ENCODE measurements at regions not wholly inside any gene's neighbourhood (a gene's known extent, or its start where the extent isn't known, plus 50 kb on each side); places are given as distances from the start of the nearest gene placed in this dataset.
A peak's percentile ranks its signal among the peaks of the same experiment; 100 is the strongest.

DNA sequence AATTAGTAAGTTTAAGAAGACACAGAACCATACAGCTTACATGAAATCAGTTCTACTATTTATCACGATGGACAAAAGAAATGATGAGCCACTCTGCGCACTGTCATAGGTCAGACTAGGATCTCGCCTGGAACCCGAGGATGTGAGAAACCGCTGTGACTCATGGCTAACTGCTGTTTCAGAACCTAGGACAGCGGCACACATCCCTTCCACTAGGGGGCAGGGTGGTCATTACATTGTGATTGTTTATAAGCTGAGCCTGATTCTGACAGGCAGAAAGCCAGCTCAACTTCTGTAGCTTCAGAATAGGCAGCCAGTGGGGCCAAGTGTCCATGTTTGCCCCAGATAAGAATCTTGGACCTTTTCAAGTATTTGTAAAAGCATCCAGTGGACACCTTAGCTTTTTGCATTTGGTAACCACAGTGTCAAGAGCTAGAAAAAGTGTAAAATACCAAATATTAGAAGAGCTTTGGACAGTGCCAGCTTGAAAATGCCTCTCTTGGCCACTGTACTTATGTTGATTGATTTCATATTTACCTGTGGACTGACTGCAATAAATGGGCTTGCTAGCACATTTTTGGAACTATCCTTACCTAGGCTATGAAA is 115.8 kb downstream of the KBTBD8 start:
- intact Hi-C loops (cut with DNase I), result no loop called here
- no peak overlapping the region for H3K27ac ChIP-seq
- DNase-seq (peak; percentile 78), ATAC-seq (peak; percentile 97)
- H3K4me3 ChIP-seq, result no peak overlapping the region
- no peaks in the 10 kb centered on the region for H3K27me3 ChIP-seq
- TF ChIP-seq, protein P1, sequence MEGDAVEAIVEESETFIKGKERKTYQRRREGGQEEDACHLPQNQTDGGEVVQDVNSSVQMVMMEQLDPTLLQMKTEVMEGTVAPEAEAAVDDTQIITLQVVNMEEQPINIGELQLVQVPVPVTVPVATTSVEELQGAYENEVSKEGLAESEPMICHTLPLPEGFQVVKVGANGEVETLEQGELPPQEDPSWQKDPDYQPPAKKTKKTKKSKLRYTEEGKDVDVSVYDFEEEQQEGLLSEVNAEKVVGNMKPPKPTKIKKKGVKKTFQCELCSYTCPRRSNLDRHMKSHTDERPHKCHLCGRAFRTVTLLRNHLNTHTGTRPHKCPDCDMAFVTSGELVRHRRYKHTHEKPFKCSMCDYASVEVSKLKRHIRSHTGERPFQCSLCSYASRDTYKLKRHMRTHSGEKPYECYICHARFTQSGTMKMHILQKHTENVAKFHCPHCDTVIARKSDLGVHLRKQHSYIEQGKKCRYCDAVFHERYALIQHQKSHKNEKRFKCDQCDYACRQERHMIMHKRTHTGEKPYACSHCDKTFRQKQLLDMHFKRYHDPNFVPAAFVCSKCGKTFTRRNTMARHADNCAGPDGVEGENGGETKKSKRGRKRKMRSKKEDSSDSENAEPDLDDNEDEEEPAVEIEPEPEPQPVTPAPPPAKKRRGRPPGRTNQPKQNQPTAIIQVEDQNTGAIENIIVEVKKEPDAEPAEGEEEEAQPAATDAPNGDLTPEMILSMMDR (IDR thresholded peaks at IDR 0.05), result peak; percentile 90
- H3K4me1 ChIP-seq, result no peaks in the 10 kb centered on the region
- H3K36me3 ChIP-seq, result no peaks in the 10 kb centered on the region
- H3K9me3 ChIP-seq, result no peaks in the 10 kb centered on the region

DNA sequence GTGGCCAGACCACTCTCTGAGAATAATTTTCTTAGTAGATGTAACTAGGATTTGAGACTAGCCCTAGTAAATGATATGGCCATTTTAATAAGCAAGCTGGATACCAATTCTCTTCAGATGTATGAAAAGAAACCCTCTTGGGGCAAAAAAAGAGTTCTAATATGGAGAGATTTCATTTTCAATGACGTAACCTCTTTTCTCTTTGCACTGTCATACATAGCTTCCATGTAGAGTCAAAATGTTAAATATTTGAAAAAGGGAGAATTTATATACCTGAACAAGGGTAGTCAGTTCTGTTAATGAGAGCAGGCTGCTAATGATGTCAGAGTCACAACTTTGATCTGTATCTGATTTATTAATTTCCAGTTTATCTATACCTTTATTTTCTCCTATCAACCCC is 120.0 kb downstream of the KBTBD8 start:
- no peak for ATAC-seq
- TF ChIP-seq, protein P1 (IDR thresholded peaks at IDR 0.05), result no peak
- H3K9me3 ChIP-seq, result no peaks in the 10 kb centered on the region
- intact Hi-C loops (cut with DNase I), result no loop called here
- H3K4me3 ChIP-seq, result no peak overlapping the region
- H3K36me3 ChIP-seq, result no peaks in the 10 kb centered on the region
- DNase-seq, result no peak
- H3K27me3 ChIP-seq, result no peaks in the 10 kb centered on the region
- H3K27ac ChIP-seq, result no peak overlapping the region
- no peaks in the 10 kb centered on the region for H3K4me1 ChIP-seq

DNA sequence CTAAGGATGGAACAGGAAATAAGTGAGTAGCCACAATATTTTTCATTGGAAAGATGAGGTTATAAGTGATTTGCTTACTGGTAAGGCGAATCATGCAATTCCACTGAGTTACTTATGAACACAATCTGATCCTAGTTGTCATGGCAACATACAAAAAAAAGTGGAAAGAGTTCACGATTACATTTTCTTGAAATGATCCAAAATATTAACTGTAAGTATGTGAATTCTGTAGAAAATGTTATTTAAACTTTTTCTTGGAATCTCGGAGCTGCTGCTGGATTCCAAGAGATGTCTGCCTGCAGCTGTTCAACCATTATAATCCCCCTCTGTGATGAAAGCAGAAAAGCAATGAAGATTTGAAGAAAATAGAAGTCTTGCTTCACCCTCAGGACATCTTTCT is 120.5 kb downstream of the KBTBD8 start:
- Histone ChIP-seq H3K4me1 (no peaks in the 10 kb centered on the region), H3K27ac (no peak overlapping the region), H3K9me3 (no peaks in the 10 kb centered on the region), H3K27me3 (no peaks in the 10 kb centered on the region), H3K4me3 (no peak overlapping the region), H3K36me3 (no peaks in the 10 kb centered on the region)
- DNase-seq, result no peak
- TF ChIP-seq, protein P1 (IDR thresholded peaks at IDR 0.05), result no peak
- intact Hi-C loops (cut with DNase I), result no loop called here
- ATAC-seq, result no peak

DNA sequence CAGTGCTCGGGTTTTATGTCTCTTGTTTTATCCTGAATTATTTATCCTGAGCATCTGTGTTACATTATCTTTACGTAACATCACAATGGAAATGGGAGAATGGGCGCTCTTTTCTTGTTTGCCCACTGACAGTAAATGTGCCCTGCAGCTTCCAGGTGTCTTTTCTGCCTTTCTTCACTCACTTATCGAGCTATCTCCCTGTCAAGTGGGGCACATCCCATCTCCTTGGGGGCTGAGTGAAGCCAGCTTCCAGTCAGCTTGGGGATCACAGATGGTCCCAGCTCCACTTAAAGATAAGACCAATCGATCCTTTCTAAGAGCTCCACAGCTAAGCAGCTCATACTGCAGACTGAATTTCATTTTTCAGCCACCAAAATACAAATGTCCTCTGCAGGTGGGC is 125.8 kb downstream of the KBTBD8 start:
- TF ChIP-seq, protein P1 (IDR thresholded peaks at IDR 0.05), result no peak
- no peaks in the 10 kb centered on the region for H3K4me1 ChIP-seq
- no peaks in the 10 kb centered on the region for H3K9me3 ChIP-seq
- DNase-seq (no peak), ATAC-seq (no peak)
- H3K4me3 ChIP-seq, result no peak overlapping the region
- intact Hi-C loops (cut with DNase I), result no loop called here
- H3K27ac ChIP-seq, result no peak overlapping the region
- H3K36me3 ChIP-seq, result no peaks in the 10 kb centered on the region
- no peaks in the 10 kb centered on the region for H3K27me3 ChIP-seq

DNA sequence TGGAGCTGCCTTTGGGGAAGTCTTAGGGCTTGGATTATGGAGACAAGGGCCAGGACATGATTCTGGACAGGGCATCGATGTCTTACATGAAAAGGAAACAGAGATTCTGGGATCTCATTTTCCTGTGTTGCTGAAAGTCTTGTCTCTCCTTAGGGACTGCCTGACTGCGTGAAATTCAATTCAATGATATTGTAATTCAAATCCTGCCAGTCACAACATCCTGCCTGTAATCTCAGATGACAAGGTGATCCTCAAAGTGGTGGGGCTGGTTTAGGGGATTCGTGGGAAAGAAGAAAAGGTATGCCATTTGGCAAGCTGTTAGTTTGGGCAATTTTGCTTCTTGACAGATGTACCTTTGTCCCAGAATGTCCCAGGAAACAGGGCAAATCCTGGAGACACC is 129.1 kb downstream of the KBTBD8 start:
- Histone ChIP-seq H3K4me3 (no peak overlapping the region), H3K4me1 (no peaks in the 10 kb centered on the region), H3K36me3 (no peaks in the 10 kb centered on the region), H3K27me3 (no peaks in the 10 kb centered on the region), H3K27ac (no peak overlapping the region), H3K9me3 (no peaks in the 10 kb centered on the region)
- ATAC-seq, result no peak
- TF ChIP-seq, protein P1 (IDR thresholded peaks at IDR 0.05), result no peak
- DNase-seq, result no peak
- intact Hi-C loops (cut with DNase I), result no loop called here

DNA sequence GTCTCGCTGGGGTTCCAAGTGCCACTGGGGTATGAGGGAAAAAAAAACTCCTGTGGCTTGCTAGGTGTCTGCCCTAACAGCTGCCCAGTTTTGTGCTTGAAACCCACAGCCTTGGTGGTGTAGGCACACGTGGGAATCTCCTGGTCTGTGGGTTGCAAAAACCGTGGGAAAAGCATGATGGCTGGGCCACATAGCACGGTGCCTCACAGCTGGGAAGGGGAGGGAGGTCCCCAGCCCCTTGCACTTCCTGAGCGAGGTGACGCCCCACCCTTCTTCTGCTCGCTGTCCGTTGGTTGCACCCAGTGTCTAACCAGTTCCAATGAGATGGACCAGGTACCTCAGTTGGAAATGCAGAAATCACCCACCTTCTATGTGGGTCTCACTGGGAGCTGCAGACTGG is 144.3 kb downstream of the KBTBD8 start:
- TF ChIP-seq, protein P1 (IDR thresholded peaks at IDR 0.05), result no peak
- H3K27me3 ChIP-seq, result no peaks in the 10 kb centered on the region
- DNase-seq (no peak), ATAC-seq (no peak)
- H3K36me3 ChIP-seq, result no peaks in the 10 kb centered on the region
- H3K4me1 ChIP-seq, result no peaks in the 10 kb centered on the region
- H3K4me3 ChIP-seq, result no peak overlapping the region
- no peaks in the 10 kb centered on the region for H3K9me3 ChIP-seq
- intact Hi-C loops (cut with DNase I), result no loop called here
- no peak overlapping the region for H3K27ac ChIP-seq

Measured in upper lobe of right lung (tissue), 1 donor.